CD4-positive, alpha-beta T cell treated with Interleukin-12 subunit alpha and Interleukin-12 subunit beta, for 1 hour (primary cell): ENCODE measurements at regions not wholly inside any gene's neighbourhood (a gene's known extent, or its start where the extent isn't known, plus 50 kb on each side); places are given as distances from the start of the nearest gene placed in this dataset.

ENCODE experiments used
- DNase-seq: peaks from one replicate; pipeline ENCODE4 v3.0.0-alpha.2; 2020

DNA sequence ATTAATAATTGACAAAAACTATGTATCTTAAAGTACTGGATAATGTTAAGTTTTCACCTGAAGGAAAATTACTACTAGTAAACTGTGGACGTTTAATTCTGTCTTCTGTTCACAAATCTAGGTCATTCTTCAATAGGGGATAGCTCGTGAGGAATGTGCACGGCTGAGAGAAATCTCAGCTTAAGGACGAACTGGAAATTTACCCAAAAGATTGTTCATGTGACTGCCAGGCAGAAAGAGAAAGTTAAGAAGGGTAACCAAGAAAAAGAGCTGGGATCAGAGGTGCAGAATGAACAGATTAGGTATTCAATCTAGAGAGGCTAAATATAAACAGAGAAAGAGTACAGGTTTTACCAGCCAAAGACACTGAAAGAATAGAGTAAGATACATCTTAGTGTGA lies 245.3 kb downstream of the CASP12 start:
- no peak for DNase-seq

DNA sequence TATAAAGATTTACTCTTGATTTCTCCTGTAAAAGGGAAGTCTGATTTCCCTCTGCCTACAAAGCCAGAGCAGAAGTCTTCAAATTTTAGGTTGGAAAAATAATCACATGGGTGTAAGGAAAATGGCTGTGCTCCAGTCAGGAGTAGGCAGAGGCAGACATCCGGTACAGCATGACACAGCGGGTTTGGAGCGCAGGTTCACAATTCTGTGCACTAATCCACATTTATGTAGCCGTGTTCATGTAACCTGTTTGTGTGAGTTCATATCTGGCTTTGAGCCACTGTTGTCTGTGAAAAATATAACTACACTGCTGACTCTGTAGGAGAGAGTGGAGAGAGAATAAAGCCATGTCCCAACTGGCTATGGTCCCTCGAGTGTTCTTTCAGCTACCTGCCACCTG lies 248.0 kb downstream of the CASP12 start:
- no peak for DNase-seq

DNA sequence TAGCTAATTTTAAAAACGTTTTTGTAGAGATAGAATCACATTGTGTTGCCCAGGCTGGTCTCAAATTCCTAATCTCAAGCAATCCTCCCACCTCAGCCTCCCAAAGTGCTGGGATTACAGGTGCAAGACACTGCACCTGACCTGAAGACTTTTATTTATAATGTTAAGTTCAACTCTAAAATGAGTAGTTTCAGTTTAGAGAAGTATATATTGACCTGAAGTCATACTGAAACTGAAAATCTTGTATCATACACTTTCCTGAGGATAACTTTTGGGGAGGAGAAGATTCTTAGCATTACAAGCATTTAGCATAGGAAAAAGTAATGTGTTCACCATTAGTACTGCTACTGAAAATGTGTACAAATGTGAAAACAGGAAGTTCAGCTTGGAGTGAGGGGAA lies 249.3 kb downstream of the CASP12 start:
- DNase-seq = no peak

DNA sequence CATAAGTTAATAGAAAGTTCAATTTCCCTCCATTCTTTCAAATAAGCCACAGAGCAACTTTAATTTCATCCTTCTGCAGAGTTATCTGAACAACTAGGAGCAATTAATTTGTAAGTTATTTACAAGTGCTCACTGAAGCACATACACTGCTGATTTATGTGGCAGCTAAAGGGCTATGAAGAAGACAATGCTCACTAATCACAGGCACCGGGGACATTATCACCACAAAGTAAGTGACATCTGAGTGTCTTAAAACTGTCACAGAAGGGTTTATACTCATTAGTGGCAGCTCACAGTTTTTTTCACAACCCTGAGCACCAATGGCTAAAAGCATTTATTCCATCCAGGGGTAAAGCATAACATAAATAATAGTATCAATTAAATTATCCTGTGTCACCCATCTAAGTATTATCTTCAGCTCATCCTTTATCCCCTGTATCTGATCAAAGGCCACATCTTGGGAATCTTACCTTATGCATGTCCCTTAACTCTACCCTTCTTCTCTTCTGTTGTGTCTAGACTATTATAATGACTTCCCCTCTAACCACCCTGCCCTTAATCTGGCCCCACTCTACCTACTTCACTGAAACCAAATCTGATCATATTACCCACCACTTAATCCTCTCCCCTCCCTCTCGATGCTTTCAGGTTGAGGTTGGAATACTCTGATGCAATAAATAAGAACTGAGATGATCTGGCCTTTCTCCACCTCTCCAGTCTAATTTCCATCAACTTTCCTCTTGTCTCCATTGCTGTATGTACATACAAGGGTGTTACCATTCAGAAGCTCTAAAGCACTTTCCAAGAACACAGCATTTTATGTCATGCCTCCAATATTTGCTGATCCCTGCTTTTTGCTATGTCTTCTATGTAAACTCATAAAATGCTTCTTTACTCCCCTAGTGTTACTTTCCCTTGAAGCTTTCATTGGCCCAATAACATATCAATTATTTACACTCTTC lies 252.7 kb downstream of the CASP12 start:
- no peak for DNase-seq

DNA sequence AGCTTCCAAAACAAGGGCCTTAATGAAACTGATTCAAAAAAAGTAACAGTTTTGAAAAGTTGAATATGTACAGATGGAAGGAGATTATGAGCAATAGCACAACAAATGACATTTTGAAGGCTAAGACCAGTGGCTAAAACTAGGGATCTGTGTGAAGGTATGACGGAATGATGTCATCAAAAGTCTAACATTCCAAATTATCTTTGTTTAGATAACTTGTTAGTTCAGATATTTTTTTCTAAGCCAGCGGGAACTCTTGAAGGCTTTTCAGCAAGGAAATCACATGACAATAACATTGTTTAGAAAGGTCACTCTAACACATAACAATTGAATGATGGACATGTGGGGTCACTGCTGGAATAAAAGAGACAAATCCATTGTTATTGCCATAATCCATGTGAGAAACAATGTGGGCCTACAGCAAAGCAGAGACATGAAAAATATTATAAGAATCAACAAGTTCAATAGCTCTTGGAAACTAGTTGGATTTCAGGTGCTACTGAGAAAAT lies 260.5 kb downstream of the CASP12 start:
- no peak for DNase-seq

DNA sequence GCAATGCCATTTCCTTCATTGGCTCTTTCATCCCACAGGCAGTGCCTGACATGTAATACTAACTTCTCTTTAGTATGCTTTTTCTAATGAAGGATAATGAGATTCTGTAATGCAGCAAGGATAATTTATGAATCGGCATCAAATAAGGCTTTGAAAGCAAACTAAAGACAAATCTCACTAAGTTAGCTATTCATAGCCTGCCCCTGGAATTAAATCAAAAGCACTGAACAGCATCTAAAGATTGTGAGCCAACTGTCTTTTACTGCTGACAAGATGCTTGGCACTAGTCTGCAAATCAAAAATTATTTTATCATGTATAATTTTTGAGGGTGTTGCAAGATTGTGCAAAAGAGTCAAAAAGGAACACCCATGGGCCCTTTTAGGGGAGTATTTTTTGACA lies 265.0 kb downstream of the CASP12 start:
- no peak for DNase-seq

DNA sequence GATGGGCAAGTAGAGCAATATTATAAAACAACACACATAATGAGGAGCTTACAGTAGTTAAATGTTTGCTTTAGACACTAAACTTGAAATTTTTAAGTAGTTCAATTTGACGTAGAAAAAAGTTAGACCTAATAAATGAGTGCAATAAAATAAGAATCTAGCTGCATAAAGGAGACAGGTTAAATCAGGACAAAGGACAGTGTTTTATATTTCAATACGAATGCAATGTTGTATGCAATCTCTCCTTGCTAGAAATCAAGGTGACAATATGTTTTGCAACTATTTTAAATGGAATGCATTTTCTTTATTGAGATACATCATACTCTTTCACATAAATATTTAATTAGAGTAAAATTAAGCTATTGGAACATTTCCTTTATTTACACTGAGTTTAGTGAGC lies 267.9 kb downstream of the CASP12 start:
- no peak for DNase-seq

DNA sequence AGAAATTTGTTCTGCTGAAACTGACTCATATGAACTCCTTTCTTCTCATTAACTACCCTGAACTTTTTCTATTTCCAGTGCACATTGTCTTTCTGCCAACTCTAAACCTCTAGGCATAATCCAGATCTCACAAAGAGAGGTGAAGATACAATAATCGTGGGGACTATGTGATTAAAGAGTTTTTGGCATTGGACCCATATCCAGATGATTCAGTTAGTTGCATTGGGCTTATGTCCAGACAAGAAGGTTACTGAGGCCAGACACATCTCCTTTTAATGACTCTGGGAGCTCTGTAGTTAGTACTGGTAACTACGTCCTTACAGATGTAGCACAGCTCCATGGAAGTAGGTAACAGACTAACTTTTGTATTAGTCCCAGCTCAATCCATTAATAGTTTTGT lies 273.0 kb downstream of the CASP12 start:
- DNase-seq = no peak

DNA sequence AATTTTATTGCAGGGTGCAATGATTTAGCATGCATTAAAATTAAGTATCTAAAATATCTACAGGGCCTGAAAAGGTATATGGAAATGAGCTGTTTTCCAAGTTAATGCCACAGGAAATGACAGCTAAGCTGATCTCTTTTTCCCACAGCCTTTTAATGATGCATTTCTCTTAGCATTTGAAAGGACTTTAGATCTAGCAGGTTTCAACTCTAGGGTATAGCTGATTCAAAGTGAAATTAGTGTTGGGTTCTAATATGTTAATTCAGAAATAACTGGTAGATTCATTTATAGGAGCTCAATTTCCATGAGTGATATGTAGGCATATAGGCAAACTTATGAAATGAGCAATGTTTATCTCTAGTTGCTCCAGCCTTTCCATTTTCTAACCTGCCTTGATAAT lies 274.2 kb downstream of the CASP12 start:
- DNase-seq = no peak

DNA sequence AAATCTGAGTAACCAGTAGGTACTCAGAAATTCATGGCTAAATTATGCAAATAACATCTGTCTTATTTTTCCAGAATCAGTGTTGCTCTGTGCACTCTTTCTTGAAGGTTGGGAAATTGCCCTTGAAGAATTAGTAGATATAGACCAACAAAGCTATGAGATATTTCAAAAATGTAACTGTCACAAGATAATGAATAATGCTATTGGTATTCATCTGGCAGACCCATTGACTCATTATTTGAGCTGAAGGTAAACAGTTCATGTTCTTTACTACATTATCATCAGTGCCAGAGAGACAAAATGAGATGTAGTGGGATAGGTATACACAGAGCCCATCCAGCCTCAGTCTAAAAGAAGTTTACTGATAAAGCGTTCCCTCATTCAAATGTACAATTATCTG lies 274.7 kb downstream of the CASP12 start:
- DNase-seq = no peak

DNA sequence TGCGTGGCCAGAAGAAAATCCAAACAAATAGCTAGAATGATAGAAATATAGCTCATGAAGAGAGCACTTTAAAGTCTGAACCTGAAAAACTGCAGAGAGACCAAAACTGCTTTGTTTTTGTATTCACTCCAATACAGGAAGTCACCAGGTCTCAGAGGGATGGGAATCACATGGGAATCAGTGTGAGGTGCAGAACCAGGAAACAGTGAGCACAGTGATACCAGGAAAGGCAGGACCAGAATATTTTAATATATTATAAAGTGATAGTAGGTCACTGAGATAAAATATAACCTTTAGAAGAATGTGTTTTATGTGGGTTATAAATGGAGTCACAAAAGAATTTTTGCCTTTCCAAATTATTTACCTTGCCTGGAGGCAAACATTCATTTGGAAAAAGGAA lies 277.3 kb downstream of the CASP12 start:
- DNase-seq = no peak

DNA sequence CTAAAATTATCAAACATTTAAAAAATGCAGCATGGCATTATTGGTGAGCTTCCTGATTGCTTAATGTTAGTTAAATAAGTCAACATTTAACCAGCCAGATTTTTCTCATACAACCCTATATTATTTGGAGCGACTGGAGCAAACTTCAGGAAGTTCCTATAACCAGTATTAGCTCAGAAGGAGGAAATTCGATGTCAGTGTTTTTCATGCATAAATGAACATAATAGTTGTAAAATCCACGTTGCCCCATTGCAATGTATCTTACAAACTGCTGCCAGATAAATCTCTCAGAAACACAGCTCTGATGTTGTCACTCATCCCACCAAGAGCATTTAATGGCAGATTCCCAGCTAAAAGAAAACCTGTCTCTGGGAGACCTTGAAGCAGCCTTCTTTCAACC lies 278.5 kb downstream of the CASP12 start:
- DNase-seq = no peak

DNA sequence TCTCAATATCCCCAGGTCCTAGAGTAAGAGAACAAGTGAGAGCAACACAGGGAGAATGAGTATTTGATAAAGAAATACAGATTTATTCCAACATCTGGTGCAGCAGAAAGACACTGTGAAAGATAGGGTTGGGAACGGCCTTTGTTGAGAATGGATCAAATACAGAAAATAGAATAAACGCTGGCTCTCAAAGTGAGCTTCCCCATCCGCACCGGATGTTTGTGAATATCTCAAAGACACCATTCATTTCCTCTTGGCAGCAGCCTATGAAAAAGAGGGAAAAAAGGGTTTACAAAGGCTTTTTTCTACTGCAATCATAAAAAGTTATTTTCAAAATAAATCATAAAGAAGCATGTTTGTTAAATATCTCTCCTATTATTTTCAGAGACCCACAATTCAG lies 279.3 kb downstream of the CASP12 start:
- DNase-seq = no peak

DNA sequence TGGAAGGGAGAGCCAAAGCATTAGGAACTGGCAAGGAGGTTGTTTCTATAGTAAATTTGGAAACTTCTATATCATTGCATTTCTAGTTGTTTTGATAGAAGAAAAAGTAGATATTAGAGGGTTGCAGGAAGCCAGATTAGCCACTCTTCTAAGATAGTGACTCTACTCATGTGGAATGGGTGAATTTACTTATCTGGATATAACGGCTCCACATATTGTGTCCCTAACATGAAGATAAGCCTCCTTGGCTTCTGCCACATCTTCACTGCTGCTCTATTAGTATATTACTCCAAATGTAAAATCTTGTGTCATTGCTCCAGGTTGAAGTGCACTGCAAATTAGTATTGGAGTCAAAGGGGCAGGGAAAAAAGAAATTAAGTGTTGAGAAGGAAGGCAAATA lies 283.3 kb downstream of the CASP12 start:
- no peak for DNase-seq

DNA sequence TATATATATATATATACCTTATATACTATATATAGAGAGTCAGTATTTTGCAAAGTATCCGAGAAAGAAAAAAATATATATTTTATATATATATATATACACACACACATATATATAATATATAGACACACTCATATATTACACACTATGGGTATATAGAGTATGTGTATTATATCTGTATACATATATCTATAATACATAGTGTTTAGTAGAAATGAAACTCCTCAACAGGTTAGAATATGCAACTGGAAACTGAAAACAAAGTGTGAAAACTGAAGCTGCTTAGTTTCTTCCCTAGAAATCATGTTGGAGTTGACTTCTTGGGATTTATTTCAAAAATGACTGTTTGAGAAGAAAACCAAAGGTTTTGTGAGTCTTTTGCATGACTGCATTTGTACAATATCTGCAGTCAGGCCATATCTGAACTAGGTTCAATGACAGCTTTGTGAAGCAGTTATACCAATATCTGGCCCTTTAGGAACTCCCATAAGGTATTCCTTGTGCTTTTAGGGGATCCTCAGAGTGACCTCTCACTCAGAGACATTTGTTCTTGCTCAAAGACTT lies 284.1 kb downstream of the CASP12 start:
- DNase-seq = no peak

DNA sequence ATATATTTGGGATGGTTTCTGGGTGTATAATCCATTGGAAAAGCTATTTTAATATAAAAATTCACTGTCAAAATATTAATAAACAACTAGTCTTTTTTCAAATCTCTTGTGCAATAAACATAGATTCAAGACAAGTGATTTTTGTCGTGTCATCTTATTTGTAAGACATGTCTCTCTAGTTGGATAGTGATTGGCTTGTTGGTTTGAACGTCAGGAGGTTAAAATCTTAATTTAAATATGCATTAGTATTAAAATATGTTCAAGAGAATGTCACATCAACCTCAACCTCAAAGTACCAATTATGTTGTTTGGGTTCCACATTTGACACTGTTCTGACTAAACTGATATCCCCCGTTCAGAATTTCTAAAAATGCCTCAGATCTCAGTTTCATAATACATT lies 287.6 kb downstream of the CASP12 start:
- no peak for DNase-seq

DNA sequence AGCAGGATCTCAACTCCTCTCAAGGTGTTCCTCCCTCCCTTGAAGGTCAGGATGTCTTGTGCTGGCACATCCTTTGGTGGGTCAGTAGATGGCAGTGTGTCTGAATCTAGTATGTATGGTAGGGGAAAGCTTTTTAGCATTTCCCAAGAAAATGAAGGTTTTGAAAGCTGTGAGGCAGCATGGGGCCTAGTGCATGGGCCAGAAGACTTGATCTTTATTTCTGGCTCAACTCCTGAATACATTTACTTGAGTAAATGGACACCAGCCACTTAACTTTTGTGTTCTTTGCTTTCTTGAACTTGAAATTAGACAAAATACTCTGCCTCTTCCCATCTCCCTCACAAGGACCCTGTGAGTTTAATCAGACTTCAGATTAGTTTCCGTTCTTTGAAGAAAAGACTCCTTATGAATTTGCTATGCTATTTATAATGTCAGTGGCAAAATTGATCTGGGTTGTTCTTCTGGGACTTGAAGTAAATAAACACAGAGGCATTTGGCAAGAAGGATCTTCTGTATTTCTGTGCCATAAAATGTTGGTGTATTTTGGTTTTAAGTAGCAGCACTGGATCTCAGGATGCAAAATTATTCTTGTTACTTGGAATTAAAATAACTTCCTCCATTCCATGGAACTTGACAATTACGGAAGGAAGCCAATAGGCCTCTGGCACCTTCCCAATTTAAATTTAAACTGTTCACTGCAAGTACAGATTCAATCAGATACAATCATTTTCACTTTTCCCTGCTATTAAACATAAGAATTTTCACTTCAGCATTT lies 288.8 kb downstream of the CASP12 start:
- peak; percentile 66 for DNase-seq

DNA sequence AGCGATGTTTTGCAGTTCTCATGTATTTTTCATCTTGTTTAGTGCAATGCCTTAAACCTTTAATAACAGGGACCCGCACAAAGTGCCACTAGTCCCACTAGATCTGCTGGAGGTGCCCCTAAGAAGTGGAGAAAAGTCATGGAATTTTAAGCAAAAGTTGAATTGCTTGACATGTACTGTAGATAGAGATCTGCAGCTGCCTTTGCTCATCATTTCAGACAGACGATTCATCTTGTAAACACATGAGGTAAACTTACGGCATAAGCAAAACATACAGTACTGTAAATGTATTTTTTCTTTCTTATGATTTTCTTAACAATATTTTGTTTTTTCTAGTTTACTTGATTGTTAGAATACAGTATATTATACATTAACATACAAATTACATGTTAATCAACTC lies 295.6 kb downstream of the CASP12 start:
- DNase-seq = no peak

DNA sequence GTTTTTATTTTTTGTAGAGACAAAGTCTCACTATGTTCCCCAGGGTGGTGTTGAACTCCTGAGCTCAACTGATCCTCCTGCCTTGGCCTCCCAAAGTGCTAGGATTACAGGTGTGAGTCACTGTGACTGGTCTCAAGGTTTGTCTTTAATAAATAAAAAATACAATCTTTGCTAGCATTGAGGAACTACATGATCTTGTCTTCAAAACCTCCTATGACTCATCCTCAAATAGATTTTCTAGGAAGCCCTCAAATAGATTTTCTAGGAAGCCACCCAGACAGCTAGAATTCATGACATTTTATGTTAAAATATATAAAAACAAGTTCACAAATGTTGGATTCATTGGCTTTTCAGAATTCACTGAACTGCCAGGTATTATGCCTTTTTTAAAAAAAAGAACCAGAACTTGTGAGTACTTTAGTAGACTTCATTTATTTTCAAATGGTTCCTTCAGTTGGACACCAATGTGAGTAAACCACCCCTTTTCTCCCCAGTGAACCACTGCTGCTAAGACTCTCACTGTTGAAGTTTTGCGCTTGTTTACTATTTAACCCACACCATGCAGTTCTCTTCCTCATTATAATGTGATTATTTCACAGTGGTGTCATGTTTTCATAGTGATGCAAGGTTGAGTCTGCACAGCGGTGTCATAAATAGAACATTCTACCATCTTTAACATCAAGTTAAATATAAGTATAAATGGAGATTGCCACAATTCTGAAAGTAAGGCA lies 303.9 kb downstream of the CASP12 start:
- no peak for DNase-seq

DNA sequence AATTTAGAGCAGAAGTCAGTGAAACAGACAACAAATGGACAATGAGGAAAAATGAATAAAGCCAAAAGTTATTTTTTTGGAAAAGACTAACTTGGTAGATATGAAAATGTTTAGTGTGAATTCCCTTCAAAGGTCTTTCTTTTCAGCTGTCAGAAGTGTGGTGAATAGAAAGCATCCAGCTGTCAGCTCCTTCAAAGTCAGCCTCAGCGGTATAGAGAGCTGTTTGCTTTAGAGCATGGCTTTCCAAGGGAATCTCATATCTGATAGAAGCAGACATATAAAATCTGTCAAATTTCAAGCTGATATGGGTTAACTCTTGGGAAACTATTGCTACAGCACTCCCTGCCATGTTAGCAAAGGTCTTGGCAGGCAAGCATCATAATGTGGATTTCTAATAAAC lies 309.3 kb downstream of the CASP12 start:
- no peak for DNase-seq

DNA sequence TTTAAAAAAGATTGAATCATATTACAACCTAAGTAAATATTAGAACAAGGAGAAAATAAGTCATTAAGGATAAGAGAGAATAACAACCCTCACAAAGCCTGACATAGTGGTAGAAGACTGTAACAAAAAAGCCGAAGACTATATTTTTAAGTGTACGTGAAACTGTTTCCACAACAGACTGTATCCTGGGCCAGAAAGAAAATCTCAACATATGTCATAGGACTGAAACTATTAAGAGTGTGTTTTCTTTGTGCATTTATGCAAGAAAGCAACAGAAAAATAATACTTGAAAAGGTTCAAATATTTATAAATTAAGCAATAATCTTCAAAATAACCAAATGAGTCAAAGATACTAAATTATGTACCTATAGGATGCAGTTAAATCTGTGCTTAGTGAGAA lies 309.8 kb downstream of the CASP12 start:
- DNase-seq = no peak

DNA sequence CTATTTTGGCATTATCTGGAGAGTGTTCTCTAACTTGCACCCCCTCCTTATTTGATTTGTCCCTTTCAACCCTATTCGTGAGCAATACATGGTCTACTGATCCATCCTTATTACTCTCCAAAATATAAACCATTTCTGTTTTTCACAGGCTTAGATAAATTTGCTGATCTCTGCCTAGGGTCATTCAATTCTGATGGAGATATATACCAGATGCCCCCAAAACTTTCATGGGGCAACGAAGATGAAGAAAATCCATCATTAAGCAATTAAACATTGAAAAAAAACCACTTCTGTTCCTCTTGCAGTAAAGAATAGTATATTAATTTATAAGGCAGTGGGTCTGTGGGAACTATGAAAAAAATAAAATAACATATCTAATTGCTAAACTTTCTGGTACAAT lies 313.4 kb downstream of the CASP12 start:
- DNase-seq = no peak

DNA sequence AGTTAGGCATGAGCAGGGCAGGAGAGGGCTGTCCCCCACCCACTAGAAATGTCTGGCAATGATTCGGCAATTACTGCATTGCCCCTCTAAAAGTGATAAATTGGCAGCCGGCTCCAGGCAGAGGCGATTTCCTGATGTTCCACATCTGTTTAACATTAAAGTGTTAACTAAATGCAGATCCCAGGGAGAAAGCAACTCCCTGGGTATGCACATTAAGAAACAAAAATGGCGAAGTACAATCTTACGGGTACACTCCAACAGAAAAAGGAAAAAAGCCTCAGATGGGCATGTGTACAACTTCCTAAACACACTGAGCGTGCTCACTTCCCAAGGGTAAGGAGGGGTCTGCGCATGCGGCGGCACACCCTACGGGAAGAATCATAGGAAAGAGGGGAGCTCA lies 314.4 kb downstream of the CASP12 start:
- no peak for DNase-seq
